Esophagus muscularis mucosa (tissue), 4 donors: ENCODE measurements at regions not wholly inside any gene's neighbourhood (a gene's known extent, or its start where the extent isn't known, plus 50 kb on each side); places are given as distances from the start of the nearest gene placed in this dataset.

ENCODE experiments used
- DNase-seq: peaks from one replicate; pipeline ENCODE4 v3.0.0-alpha.2; 2017; ENCODE audit errors: extremely low spot score
- H3K27ac ChIP-seq, 4 donors: fragments of 200-600 bp; sonication (generic); replicated peaks in 1 of 4; 1 replicate in 3 of 4; 2 replicates in 1 of 4; pipeline ENCODE4 v1.5.1; 2016 to 2019; ENCODE audit warnings: mild to moderate bottlenecking in 1 of 4
- H3K27me3 ChIP-seq, 4 donors: fragments of 200-600 bp; sonication (generic); one replicate each; pipeline versions ENCODE4 v1.5.1 to v1.6.0; 2016 to 2019
- H3K36me3 ChIP-seq, 4 donors: fragments of 200-600 bp; sonication (generic); one replicate each; pipeline ENCODE4 v1.5.1; 2016 to 2019
- H3K4me1 ChIP-seq, 4 donors: fragments of 200-600 bp; sonication (generic); one replicate each; pipeline ENCODE4 v1.5.1; 2016 to 2019
- H3K4me3 ChIP-seq, 4 donors: fragments of 200-600 bp; sonication (generic); 1 replicate in 2 of 4; 2 replicates in 2 of 4; pipeline ENCODE4 v1.5.1; 2016 to 2019; ENCODE audit warnings: mild to moderate bottlenecking in 4 of 4, moderate library complexity in 1 of 4
- H3K9me3 ChIP-seq, 4 donors: fragments of 200-600 bp; sonication (generic); 1 replicate in 3 of 4; 2 replicates in 1 of 4; pipeline ENCODE4 v1.5.1; 2016 to 2019
- EP300 ChIP-seq: sonication (generic); formaldehyde crosslinking; IDR thresholded peaks from one replicate; pipeline ENCODE4 v1.6.1; 2017; ENCODE audit warnings: antibody characterized with exemption
- POLR2A ChIP-seq: fragments of 450-650 bp; IDR thresholded peaks from one replicate; pipeline ENCODE4 v1.6.1; 2017; ENCODE audit warnings: antibody characterized with exemption, moderate library complexity, mild to moderate bottlenecking, low read depth
- POLR2AphosphoS5 ChIP-seq, 2 donors: sonication (generic); formaldehyde crosslinking; IDR thresholded peaks; one replicate each; pipeline ENCODE4 v1.6.1; 2017; ENCODE audit warnings: antibody characterized with exemption in 2 of 2
- WGBS: methylation state at CpG from one replicate; pipeline ENCODE4 v1.1.5; 2018; 5-methylcytosine and 5-hydroxymethylcytosine counted together
- intact Hi-C: fragments of 100-400 bp; cut with DNase I; formaldehyde crosslinking; loops from one replicate; pipeline ENCODE4 v1.15.1; 2023
- TF ChIP-seq, protein P1 (sequence below), 3 experiments: fragments of 200-600 bp in 2 of 3; fragments of 450-650 bp in 1 of 3; sonication (generic) in 2 of 3; IDR thresholded peaks; one replicate each; pipeline ENCODE4 v1.5.1; 2017 to 2019; ENCODE audit warnings: antibody characterized with exemption in 3 of 3, mild to moderate bottlenecking in 2 of 3, moderate library complexity in 1 of 3

DNA sequence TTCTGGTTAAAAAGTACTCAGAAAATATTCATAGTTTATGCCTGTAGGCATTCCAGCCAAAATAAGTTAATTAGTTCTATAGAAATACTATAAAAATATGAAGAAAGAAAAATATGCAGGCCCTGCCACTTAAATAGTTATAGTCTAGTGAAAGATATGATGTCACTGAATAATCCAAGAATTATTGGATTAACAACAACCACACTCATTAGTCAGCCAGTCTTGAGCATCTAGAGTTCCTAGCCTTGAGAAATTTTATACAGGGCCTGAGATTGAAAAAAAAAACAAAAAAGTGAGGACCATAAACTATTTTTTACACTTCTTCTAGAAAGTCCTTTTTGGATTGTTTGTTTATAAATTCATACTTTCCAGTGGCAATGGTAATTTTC lies 823.0 kb downstream of the FAT4 start:
- Histone ChIP-seq H3K4me1 (no peaks in the 10 kb centered on the region), H3K4me3 (no peak overlapping the region), H3K36me3 (no peaks in the 10 kb centered on the region), H3K27me3 (no peaks in the 10 kb centered on the region), H3K27ac (no peak overlapping the region), H3K9me3 (no peaks in the 10 kb centered on the region)
- intact Hi-C loops = no loop called here
- DNase-seq = no peak
- TF ChIP-seq POLR2AphosphoS5 (IDR thresholded peaks at IDR 0.05) (no peak), POLR2A (no peak), EP300 (no peak)

DNA sequence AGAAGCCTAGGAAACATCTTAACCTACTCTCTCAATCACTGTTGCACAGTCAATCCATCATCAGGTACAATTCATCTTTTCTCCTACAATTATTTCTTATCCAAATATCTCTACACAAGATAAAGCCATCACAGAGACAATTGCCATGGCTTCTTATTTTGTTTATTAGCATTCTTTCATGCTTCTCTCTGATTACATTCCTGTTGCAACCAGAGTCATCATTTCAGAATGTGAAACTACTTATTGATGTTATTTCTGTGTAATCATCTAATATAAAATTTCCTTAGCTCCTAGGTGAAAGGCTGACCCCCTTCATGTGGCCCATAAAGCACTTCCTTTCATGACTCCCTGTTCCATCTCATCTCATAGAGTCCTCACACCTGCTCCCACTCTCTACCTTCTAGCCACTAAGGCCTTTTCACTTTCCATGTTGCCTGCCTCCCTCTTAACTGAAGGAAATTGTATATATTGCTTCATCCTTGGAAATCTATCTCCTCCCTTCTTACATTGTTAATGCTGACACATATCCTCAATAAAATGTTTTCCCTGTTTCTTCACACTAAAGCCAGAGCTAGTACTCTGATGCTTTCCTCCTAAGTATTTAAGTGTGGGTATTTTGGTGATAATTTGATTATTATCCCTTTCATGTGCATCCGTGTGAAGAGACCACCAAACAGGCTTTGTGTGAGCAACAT lies 829.9 kb downstream of the FAT4 start:
- Histone ChIP-seq H3K4me3 (no peak overlapping the region), H3K27ac (no peak overlapping the region), H3K9me3 (no peaks in the 10 kb centered on the region), H3K36me3 (no peaks in the 10 kb centered on the region), H3K27me3 (no peaks in the 10 kb centered on the region), H3K4me1 (no peaks in the 10 kb centered on the region)
- no peak for DNase-seq
- intact Hi-C loops = no loop called here
- TF ChIP-seq, protein P1, sequence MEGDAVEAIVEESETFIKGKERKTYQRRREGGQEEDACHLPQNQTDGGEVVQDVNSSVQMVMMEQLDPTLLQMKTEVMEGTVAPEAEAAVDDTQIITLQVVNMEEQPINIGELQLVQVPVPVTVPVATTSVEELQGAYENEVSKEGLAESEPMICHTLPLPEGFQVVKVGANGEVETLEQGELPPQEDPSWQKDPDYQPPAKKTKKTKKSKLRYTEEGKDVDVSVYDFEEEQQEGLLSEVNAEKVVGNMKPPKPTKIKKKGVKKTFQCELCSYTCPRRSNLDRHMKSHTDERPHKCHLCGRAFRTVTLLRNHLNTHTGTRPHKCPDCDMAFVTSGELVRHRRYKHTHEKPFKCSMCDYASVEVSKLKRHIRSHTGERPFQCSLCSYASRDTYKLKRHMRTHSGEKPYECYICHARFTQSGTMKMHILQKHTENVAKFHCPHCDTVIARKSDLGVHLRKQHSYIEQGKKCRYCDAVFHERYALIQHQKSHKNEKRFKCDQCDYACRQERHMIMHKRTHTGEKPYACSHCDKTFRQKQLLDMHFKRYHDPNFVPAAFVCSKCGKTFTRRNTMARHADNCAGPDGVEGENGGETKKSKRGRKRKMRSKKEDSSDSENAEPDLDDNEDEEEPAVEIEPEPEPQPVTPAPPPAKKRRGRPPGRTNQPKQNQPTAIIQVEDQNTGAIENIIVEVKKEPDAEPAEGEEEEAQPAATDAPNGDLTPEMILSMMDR (IDR thresholded peaks at IDR 0.05) = no peak
- no peak for TF ChIP-seq EP300
- no peak for TF ChIP-seq POLR2A
- TF ChIP-seq POLR2AphosphoS5 (IDR thresholded peaks at IDR 0.05) = no peak
- WGBS = 87% methylated on average over 1 of the region's 1 CpG

DNA sequence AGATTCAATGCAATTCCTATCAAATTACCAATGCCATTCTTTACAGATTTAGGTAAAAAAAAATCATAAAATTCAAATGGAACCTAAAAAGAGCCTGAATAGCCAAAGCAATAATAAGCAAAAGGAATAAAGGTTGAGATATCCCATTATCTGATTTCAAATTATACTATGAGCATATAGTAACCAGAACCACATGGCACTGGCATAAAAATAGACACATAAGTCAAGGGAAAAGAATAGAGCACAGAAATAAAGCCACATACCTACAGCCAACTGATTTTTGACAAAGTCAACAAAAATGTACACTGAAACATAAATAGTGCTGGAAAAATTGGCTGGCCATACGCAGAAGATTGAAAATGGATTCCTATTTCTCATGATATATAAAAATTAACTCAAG lies 853.7 kb downstream of the FAT4 start:
- Histone ChIP-seq H3K27me3 (no peaks in the 10 kb centered on the region), H3K4me1 (no peaks in the 10 kb centered on the region), H3K36me3 (no peaks in the 10 kb centered on the region), H3K27ac (no peak overlapping the region), H3K4me3 (no peak overlapping the region), H3K9me3 (no peaks in the 10 kb centered on the region)
- TF ChIP-seq POLR2AphosphoS5 (IDR thresholded peaks at IDR 0.05) (no peak), EP300 (no peak), POLR2A (no peak)
- TF ChIP-seq, protein P1 (IDR thresholded peaks at IDR 0.05) = no peak
- intact Hi-C loops = no loop called here
- 46% methylated on average over 1 of the region's 1 CpG for WGBS
- no peak for DNase-seq

DNA sequence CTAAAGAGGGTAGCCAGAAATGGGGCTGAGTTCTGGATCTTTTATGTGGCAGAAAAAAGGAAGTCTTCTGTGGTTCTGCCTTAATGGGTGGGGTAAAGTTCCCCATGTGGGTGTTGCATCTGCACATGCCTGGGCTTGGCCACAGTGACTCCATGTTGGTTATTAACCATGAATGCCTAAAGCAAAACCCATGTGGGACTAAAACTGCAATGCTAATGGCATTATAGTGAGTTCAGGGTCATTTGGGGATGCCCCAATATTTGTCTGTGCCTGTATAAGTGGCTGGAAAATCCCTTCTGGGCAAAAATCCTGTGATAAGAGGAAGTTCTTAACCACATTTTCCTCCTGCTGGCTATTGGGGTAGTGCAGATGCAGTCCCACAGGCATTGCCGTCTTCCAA lies 857.4 kb downstream of the FAT4 start:
- no peak overlapping the region for H3K27ac ChIP-seq
- H3K27me3 ChIP-seq = no peaks in the 10 kb centered on the region
- H3K4me3 ChIP-seq = no peak overlapping the region
- no peak for DNase-seq
- no peaks in the 10 kb centered on the region for H3K36me3 ChIP-seq
- 89% methylated on average over 1 of the region's 1 CpG for WGBS
- H3K4me1 ChIP-seq = no peaks in the 10 kb centered on the region
- intact Hi-C loops = no loop called here
- no peaks in the 10 kb centered on the region for H3K9me3 ChIP-seq
- TF ChIP-seq POLR2A (no peak), POLR2AphosphoS5 (IDR thresholded peaks at IDR 0.05) (no peak), EP300 (no peak)
- TF ChIP-seq, protein P1 (IDR thresholded peaks at IDR 0.05) = no peak

DNA sequence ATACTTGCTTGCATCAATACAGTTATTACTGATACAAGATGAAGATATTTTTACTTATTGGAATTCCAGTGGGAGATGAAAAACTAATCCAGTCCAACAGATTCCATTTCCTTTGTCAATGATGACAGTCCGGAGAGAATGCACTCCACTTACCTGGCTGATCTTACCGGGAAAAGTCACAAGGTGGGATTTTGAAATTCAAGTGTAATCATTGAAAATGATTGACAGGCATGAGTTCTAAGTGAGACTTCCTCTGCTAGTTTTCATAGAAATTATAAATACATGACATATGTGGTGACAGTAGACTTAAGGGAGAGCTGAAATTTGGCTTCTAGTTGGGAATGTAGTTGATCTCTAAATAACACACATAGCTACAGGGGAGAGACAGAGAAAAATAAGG lies 859.9 kb downstream of the FAT4 start:
- no peaks in the 10 kb centered on the region for H3K27me3 ChIP-seq
- no peaks in the 10 kb centered on the region for H3K4me1 ChIP-seq
- intact Hi-C loops = no loop called here
- H3K36me3 ChIP-seq = no peaks in the 10 kb centered on the region
- 95% methylated on average over 2 of the region's 2 CpGs for WGBS
- H3K4me3 ChIP-seq = no peak overlapping the region
- no peaks in the 10 kb centered on the region for H3K9me3 ChIP-seq
- TF ChIP-seq EP300 (no peak), POLR2A (no peak), POLR2AphosphoS5 (IDR thresholded peaks at IDR 0.05) (no peak)
- TF ChIP-seq, protein P1 (IDR thresholded peaks at IDR 0.05) = no peak
- H3K27ac ChIP-seq = no peak overlapping the region
- no peak for DNase-seq
